ENCODE measurements at regions not wholly inside any gene's neighbourhood (a gene's known extent, or its start where the extent isn't known, plus 50 kb on each side); places are given as distances from the start of the nearest gene placed in this dataset.
"Not testable (repeated sequence)": the region's sequence is repeated elsewhere in the genome, so short reads cannot be mapped to it uniquely, and the experiment has no call there.

DNA sequence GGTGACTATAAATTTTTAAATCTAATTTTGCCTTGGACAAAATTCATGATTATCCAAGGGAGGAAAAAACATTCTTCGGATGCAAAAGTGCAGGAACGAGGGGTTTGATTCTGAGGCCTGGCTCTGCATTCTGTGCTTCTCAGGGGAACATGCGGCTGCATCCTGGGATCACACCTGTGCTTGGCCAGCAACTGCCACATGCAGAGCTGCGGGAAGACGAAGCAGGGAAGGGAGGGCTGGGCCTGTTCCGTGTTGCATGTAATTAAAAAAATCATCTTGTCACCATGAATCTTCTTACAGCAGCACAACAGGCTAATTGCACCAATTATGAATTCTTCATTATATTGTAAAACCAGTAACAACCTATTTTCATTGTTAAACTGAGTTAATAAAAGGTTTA lies 158.0 kb upstream of the ALKAL2 start:
- no peak for DNase-seq

DNA sequence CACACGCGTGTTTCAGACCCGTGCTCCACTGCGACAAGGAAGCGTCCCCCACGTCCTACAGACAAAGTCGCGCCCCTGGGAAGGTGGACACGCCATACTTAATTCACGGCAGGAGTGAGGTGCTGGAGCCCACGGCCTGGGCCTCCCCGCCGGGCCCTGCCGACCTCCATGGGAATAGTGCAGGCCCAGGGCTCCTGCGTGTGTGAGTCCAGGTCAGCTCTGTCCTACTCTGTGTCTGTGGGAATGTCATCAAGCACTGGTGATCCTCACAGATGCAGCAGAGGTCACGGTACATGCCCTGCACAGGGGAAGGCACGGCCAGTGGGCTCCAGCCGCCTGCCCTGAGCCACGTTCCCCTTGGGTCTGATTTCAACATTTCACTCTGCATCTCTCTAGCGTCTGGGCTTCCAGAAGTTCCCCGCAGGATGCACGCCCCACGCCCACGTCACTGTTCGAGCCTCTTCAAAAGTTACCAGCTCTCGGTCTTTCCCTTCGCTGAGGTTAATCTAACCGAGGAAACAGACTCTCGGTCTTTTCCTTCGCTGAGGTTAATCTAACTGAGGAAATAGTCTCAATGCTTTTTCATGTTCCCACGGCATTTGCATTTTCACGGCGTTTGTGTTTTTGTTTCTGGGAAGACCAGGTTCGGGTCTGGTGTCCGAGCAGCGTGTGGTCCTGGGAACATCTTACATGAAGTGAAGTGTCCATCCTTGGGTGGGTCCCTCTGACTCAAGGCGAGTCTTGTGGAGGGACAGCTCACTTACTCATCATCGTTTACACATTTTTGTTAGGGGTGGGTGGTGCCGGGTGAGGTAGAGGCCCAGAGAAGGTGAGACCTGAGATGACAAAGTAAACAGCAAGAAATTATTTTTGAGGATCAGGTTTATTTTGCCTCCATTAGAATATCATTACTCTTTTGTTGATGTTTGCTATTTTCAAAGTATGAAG lies 157.3 kb upstream of the ALKAL2 start:
- no peak for DNase-seq

DNA sequence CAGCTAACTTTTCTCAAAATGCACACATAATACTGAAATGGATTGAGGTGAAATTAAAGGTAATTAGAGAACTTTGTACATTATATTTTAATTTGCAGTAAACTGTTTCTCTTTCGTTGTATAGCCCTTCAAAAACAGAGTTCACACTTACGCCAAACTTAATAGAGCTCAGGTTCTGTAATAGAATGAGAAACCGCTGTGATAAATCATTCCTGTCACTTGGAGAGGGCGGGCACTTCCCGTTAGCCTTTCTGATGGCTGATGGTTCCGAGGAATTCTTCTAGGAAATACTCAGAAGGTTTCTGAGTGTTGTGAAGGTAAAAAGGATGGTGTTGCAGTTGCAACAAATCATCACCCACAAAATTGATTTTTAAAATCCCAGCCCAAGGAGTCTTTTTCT lies 155.8 kb upstream of the ALKAL2 start:
- no peak for DNase-seq

DNA sequence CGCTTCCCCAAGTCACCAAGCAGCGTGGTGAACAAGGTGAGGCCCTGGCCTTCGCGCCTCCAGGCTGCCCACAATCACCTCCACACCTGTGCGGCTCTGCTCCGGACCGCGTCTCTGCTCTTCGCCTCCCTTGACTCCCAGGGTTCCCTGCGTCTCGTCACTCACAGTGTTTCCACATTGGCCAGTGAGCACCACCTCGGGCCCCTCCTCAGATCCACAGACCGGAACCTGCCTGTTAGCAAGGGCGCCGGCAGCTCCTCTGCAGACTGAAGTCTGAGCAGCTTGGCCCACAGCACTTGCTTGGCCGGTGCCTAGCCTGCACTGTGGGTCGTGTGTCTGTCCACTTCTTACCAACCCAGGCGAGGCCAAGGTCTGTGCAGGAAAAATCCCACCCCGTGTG lies 155.3 kb upstream of the ALKAL2 start:
- DNase-seq: no peak

DNA sequence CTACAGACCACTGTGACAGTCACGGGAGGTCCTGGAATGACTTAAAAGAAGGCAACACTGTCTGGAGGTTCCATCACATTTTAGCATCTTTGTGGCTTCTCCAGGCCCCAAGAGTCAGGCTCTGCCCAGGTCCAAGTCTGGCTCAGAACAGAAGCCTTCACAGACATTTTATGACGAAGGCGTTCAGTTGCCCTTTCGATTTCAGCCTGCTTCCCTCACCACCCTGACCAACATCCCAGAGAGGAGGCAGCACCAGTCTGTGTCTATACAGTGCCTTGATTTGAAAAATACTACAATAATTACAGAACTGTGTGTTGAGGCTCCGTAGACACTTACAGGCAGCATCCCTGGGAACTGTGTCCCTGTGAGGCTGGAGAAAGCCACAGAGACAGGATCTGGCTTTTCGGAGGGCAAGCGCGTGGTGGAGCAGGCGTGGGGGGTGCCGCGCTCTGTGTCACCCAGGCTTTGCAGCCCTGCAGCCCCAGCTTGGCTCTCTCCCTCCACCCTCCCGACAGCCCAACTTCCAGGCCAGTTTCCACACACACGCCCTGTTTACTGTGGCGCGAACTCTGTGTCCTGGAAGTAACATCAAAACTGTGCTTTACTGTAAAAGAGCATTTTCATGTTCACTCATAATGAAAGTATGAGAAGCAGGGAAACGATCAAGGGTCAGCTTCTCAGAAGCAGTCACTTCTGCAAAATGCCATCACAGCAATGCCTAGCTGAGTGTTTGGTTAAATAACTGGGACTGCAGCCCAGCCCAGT lies 153.5 kb upstream of the ALKAL2 start:
- DNase-seq: no peak

DNA sequence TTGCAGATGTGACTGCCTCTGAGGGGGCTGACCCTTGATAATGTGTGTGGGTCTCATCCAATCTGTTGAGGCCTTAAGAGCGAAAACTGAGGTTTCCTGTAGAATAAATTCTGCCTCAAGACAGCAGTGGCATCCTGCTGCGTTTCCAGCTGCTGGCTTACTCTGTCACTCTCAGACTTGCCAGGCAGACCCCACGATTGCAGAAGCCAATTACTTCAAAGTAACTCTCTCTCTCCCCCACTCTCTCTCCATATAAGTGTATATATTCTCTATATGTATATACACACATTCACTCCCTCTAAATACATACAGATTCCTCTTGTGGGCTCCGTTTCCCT lies 152.5 kb upstream of the ALKAL2 start:
- DNase-seq: no peak

DNA sequence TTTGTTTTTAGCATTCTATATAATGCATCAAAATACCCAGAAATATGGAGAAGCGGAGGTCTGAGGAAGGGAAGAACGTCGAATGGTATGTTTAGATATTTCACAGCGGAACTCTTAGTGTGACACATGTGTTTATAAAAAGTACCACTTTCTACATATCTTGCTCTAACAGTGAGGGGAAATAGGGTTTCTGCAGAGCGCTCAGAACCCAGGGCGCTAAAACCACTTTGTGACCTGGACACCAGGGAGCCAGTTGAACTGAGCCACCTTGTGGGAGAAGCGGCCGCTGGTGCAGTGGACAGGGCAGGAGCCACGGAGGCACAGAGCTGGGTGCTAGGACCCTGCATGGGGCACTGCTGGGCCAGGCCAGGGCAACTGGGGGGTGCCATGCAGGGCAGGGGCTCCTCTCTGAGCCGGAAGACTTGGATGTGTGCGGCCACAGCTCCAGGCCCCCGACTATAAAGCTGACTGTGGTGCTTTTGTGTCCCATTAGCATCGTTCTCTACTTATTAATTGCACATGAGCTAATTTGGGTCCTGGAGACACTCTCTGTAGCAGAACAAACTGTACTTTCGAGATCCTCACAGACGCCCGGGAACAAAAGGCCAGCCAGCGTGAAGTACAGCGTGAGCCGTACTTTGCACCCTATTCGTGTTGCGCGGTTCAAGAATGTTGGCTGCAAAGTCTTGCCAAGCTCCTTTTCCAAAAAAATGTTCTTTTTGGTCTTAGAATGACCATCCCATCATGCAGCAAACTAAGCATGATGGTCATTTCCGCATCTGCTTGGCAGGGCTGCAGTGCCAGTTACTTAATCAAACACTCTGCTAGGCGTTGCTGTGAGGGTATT lies 151.9 kb upstream of the ALKAL2 start:
- DNase-seq: no peak

DNA sequence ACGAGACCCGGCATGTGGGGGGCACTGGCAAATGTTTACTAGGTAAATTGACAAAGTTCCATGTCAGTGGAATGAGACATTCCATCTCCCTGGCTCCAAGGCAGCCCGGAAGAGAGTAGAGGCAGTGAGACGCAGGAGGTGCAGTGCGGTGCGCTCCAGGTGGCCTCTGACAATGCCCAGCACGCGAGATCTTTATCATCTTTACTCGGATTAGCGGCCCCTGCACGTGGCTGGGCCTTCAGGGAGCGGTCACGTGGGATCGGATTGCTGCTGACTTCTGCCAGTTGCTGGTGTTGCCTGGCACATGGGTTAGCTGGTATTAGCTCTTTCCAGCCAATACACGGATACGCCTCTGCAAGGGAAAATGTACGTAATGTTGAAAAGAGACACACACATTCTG lies 151.2 kb upstream of the ALKAL2 start:
- no peak for DNase-seq

DNA sequence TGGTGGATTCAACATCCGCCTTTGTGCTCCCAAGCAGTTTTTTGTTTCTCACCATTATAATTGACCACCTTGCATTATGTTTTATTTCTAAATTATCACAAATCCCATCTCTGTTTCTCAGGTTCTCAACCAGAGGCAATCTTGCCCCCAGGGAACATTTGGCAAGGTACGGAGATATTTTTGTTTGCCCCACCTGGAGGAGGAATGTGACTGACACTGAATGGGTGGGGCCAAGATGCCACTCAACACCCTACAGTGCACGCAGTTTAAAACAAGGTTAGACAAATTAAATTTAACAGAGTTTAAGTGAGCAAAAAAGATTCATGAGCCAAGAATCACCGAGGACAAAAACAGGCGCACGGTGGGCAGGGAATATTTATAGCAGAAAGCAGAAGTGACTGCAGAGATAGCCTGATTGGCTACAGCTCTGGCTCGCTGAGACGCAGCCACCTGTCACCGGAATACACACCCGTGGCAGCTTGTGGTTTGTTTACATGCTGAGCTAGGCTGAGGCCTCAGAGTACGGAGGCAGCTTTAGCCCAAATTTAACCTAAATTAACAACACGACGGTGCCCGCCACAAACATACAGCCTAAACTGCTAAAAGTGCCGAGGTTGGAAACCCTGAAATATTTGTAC lies 150.0 kb upstream of the ALKAL2 start:
- DNase-seq: no peak

DNA sequence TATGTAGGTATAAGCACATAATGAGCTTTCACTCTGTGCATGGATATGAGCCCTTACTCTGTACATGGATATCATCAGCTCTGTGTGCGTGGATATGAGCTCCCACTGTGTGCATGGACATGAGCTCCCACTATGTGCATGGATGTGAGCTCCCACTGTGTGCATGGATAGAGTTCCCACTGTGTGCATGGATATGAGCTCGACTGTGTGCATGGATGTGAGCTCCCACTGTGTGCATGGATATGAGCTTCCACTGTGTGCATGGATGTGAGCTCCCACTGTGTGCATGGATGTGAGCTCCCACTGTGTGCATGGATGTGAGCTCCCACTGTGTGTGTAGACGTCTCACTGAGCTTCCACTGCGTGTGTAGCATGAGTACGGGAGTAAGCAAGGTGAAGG lies 149.3 kb upstream of the ALKAL2 start:
- no peak for DNase-seq

DNA sequence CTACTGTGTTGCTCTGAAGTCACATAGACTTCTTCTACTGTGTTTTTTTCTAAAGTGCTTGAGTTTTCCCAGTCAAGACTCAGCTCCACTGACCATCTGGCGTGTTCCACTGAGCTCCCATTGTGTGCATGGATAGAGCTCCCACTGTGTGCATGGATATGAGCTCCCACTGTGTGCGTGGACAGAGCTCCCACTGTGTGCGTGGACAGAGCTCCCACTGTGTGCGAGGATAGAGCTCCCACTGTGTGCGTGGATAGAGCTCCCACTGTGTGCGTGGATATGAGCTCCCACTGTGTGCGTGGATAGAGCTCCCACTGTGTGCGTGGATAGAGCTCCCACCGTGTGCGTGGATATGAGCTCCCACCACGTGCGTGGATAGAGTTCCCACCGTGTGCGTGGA lies 148.3 kb upstream of the ALKAL2 start:
- DNase-seq: no peak

DNA sequence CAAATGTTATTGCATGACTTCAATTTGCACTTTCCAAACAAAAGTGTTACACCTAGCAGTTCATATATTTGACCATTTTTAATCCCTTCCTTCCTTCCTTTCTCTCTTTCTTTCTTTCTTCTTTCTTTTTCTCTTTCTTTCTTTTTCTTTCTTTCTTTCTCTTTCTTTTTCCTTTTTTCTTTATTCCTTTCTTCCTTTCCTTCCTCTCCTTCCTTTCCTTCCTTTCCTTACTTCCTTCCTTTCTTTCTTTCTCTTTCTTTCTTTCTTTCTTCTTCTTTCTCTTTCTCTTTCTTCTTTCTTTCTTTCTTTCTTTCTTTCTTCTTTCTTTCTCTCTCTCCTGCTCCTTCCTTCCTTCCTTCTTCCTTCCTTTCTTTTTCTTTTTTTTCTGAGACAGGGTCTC lies 146.7 kb upstream of the ALKAL2 start:
- DNase-seq: no peak

DNA sequence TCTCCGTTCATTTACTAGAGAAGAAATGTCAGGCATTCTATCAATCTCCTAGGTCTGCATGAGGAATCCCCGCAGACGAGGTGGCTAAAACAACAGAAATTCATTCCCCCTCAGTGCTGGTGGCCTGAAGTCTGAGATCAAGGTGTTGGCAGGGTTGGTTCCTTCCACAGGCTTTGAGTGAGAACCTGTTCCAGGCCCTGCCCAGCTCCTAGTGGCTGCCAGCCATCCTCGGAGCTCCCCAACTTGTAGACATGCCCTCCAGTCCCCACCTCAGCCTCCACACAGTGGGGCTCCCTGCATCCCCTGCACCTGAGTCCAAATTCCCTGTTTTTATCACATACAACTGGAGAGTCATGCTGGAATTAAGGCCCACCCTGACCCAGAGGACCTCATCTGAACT lies 145.3 kb upstream of the ALKAL2 start:
- DNase-seq: no peak

DNA sequence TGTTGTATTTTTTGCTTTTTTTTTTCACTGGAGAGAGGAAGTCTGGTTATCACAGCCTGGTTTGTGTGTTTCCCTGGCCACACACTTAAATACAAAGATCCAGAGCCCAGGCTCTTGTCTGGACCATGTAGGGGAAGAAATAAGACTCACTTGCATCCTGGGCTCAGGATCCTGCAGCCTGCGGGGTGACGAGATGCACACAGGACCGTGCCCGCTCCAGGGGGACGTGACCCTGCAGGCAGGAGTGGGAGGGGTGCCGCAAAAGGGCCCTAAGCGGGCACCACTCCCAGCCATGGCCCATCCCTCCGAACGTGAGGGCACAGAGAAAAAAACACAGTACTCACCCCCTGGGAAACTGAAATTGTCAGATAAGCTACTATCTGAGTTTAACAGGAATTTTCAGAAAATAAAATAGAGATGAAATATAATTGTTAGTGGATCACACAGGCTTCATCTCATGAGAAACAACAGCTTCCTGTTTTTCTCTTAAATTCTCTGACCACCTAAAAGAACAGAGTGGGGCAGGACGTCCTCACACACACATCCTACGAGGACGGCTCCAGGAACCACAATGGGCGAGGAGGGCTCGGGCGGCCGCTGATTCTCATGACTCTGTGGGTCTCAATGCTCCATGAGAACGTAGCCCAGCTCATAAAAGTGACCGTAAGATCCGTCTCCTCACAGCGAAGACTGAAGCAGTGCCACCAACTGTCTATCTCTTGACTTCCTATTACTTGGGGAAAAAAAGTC lies 142.6 kb upstream of the ALKAL2 start:
- DNase-seq: no peak

DNA sequence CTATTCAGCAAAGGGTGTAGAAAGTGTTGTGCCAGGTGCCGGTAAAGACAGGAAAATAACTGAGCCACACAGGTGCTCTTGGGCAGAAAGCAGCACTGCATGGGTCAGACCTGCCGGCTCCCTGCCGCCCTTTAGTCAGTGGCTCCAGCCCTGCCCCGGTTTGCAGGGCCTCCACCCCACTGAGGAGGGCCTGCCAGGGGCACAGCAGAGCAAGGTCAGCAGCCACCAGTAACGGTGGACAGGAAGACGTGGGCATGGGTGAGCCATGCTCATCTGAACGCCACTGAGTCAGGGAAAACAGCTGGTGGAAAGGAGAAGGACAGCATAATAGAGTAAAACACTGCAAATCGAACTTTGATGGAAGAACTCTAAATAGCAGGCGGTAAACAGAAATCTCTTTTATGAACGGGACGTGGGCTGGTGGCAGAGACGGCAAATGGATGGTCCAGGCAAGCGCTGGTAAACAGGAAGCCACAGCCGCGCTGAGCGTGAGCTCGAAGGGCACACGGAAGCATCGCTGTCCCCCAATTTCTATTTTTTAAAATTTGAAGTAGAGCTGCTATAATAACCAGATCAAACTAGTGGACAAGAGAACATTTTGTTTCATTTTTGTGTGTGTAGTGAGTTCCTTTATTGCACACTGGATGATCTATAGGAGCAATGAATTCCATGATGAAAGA lies 141.8 kb upstream of the ALKAL2 start:
- DNase-seq: no peak

DNA sequence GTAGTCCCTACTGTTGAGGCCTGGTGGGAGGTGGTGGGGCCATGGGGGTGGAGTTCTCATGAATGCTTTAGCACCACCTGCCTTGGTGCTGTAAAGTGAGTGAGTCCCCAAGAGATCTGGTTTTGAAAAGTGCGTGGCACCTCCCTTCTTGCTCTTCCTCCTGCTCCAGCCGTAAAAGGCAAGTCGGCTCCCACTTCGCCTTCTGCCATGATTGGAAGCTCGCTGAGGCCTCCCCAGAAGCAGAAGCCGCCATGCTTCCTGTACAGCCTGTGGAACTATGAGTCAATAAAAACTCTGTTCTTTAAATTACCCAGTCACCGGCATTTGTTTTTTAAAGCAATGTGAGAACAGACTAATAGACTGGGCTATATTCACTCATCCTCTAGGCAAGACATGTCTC lies 141.3 kb upstream of the ALKAL2 start:
- DNase-seq: no peak

DNA sequence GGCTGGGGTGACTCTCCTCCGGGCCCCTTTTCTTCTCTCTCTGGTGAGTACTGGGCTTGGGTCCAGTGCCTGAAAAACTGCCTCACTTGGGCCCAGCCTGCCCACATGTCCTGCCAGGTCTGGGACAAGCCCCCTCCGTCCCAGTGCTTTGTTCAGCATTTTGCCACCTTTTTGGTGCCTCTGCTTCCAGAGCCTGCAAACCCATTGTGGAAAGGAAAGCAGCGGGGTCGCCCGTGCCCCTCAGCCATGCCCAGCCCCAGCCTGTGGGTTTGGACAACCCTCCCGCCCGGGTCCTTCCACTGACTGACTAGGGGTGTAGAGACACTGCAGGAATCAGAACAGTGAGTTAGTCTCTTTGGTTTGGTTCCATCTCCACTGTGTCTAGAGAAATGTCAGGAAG lies 140.7 kb upstream of the ALKAL2 start:
- no peak for DNase-seq

DNA sequence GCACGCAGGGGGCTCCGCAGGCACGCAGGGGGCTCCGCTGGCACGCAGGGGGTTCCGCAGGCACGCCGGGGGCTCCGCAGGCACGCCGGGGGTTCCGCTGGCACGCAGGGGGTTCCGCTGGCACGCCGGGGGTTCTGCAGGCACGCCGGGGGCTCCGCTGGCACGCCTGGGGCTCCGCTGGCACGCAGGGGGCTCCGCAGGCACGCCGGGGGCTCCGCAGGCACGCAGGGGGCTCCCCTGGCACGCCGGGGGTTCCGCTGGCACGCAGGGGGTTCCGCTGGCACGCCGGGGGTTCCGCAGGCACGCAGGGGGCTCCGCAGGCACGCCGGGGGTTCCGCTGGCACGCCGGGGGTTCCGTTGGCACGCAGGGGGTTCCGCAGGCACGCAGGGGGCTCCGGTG lies 138.8 kb upstream of the ALKAL2 start:
- not testable (repeated sequence) for DNase-seq

DNA sequence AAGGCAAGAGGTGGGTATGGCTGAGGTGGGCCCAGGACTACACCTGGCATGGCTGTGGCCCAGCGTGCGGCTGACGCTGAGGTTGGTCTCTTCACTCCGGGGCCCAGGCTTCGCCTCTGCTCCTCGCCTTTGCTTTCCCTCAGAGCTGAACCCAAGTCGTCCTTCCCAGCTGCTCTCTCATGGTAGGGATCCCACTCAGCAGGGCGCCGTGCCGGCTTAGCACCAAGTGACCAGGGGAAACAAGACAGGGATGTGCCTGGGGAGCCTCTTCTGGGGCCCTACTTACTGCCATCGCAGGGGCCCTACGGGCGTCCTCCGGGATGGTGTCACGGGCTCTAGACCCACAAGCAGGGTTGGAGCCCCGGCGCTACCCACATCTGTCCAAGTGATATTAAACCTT lies 138.1 kb upstream of the ALKAL2 start:
- DNase-seq: no peak

DNA sequence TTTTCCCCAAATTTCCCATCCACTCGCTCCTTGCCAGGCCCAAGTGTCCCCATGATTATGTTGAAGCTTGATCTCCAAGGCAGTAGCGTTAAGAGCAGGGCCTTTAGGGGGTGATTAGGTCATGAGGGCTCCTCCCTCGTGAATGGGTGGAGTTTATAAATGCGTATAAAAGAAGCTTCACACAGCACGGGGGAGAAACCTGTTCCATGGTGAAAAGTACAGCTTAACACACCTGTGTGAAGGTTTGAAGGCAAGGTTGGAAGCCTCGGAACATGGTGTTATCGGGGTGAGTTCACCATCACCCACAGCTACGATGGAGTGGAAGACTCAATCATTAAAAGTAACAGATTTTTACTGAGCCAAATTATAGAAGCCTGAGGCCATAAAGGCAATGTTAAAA lies 137.4 kb upstream of the ALKAL2 start:
- no peak for DNase-seq

DNA sequence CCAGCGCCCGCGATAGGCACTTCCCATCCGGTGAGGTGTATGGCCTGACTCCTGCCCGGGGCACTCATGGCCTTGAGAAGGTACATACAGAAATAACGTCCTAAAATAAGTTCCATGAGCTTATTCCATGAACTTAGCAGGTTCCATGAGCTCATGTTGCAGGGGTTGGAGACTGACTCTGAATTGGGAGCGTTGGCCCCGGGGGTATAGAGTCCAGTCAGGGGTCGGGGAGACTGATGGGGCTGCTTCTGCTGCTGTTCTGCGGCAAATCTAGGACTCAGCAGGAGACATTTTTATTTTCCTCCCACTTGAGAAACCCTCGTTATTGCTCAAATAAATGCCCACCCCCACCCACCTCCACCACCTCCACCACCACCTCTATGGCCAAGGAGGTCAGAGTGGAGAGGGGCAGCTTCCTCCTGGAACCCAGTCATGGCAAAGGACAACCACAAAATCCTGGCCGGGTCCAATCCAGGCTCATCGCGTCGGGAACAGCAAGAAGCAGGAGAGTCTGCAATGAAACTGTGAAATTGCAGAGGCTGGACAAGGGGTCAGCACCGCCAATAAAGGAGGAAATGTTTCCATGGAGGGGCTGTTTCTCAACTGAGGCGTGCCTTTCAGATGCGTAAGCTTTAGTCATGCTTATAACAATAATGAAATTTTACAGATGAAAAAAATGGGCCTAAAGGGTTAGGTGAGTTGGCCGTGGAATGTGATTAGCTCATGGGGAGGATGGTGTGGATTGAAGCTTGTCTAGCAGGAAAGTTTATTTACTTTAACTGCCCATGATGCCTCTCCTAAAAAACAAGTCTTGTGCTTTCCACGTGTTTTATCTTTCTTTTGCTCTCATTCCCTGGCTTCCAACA lies 136.6 kb upstream of the ALKAL2 start:
- no peak for DNase-seq

All from GF-D8 (cell line).